ENCODE measurements at regions not wholly inside any gene's neighbourhood (a gene's known extent, or its start where the extent isn't known, plus 50 kb on each side); places are given as distances from the start of the nearest gene placed in this dataset.
A peak's percentile ranks its signal among the peaks of the same experiment; 100 is the strongest.

DNA sequence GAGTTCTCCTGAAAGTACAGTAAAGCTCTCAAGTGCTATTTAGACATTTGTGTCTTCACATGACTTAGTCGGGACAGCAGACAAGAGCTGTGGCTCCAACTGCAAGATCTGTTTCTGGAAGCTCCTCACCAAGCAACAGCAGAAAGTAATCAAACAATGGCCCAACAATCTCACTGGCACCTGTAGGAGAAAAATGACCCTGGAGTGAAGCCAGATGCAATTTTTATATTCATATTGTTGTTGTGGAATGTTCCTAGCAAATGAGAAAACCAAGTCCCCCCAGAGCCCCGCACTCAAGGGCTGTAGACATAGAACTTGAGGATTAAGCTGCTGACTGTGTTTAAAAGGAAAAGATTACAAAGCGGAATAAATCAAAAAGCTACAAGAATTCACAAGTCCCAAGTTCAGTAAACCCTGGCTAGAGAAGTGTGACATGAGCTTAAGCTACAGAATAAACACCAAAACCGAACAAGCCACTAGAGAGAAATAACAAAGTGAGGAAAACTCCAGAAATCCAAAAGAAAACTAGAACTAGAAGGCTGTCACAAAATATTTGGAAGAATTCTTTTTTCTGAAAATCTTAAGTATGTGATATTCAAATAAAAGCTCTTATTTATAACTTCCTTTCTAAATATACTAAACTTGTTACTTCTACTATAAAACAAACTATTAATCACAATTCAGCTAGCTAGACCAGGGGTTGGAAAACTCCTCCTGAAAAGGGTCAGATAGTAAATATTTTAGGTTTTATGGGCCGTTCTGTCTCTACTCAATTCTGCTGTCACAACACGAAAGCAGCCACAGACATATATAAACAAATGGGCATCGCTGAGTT is 454.5 kb downstream of the SUCLA2 start:
- TF ChIP-seq, protein P1, sequence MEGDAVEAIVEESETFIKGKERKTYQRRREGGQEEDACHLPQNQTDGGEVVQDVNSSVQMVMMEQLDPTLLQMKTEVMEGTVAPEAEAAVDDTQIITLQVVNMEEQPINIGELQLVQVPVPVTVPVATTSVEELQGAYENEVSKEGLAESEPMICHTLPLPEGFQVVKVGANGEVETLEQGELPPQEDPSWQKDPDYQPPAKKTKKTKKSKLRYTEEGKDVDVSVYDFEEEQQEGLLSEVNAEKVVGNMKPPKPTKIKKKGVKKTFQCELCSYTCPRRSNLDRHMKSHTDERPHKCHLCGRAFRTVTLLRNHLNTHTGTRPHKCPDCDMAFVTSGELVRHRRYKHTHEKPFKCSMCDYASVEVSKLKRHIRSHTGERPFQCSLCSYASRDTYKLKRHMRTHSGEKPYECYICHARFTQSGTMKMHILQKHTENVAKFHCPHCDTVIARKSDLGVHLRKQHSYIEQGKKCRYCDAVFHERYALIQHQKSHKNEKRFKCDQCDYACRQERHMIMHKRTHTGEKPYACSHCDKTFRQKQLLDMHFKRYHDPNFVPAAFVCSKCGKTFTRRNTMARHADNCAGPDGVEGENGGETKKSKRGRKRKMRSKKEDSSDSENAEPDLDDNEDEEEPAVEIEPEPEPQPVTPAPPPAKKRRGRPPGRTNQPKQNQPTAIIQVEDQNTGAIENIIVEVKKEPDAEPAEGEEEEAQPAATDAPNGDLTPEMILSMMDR (IDR thresholded peaks at IDR 0.05), result no peak
- no peak for TF ChIP-seq POLR2A (IDR thresholded peaks at IDR 0.05)
- peak in 2 of 4 donors; percentile 12 to 38 for TF ChIP-seq POLR2AphosphoS5 (IDR thresholded peaks at IDR 0.05)
- no peak for TF ChIP-seq EP300 (IDR thresholded peaks at IDR 0.05)

All from sigmoid colon (tissue), 4 donors.